KOPT-K1 (cell line): ENCODE measurements at regions not wholly inside any gene's neighbourhood (a gene's known extent, or its start where the extent isn't known, plus 50 kb on each side); places are given as distances from the start of the nearest gene placed in this dataset.
"Not testable (repeated sequence)": the region's sequence is repeated elsewhere in the genome, so short reads cannot be mapped to it uniquely, and the experiment has no call there.

Experiments used
- H3K27ac ChIP-seq: fragments of 200-600 bp; sonication (generic); 2 replicates; pipeline ENCODE4 v1.5.1; 2016; ENCODE audit warnings: antibody characterized with exemption, mild to moderate bottlenecking, low read depth, low read length; ENCODE audit not compliant: poor library complexity, severe bottlenecking
- H3K36me3 ChIP-seq: fragments of 200-600 bp; sonication (generic); 2 replicates; pipeline ENCODE4 v1.5.1; 2017; ENCODE audit warnings: antibody characterized with exemption, mild to moderate bottlenecking, low read length, moderate library complexity; ENCODE audit not compliant: insufficient read depth
- H3K9me3 ChIP-seq: fragments of 200-600 bp; sonication (generic); 2 replicates; pipeline ENCODE4 v1.5.1; 2017; ENCODE audit warnings: antibody characterized with exemption, low read length, mild to moderate bottlenecking; ENCODE audit not compliant: insufficient read depth, poor library complexity, severe bottlenecking

DNA sequence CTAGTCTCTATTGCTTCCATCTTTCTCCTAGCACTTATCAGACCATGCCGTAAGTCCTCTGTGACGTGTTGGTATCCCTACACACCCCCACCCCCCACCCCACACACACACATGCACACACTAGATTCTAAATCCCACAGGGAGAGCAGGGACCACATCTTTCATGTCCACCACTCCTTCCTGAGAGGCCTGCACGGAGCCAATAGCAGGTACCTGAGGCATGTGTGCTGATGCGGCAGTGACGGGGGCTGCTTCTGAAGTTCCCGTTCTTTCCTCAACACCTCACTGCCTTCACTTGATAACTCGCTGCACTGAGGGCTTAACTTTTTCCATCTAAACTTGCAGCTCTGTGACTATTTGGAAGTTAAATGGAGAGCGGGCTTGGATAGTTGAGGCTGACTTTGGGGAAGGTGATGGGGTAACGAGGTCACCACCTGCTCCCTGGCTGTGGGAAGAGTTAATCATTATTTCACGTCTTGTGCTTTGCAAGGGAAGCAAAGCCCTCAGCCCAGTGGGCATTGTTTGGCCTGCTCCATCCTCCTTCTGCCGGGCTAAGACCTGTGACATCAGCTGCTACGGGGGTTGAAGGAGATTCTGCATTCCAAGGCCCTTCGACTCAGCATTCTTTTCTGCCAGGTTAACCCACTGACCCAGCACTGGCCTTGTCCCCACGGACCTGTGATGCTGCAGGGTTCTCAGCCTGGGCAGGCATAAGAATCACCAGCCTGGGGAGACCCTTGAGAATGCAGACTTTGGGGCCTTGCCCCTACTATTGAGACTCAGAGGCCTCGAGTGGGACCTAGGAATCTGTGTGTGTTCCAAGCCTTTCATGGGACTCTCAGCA, 187.8 kb downstream of the ANKRD60 start:
- no peaks in the 10 kb centered on the region for H3K36me3 ChIP-seq
- H3K9me3 ChIP-seq = no peaks in the 10 kb centered on the region
- H3K27ac ChIP-seq = no peak overlapping the region

DNA sequence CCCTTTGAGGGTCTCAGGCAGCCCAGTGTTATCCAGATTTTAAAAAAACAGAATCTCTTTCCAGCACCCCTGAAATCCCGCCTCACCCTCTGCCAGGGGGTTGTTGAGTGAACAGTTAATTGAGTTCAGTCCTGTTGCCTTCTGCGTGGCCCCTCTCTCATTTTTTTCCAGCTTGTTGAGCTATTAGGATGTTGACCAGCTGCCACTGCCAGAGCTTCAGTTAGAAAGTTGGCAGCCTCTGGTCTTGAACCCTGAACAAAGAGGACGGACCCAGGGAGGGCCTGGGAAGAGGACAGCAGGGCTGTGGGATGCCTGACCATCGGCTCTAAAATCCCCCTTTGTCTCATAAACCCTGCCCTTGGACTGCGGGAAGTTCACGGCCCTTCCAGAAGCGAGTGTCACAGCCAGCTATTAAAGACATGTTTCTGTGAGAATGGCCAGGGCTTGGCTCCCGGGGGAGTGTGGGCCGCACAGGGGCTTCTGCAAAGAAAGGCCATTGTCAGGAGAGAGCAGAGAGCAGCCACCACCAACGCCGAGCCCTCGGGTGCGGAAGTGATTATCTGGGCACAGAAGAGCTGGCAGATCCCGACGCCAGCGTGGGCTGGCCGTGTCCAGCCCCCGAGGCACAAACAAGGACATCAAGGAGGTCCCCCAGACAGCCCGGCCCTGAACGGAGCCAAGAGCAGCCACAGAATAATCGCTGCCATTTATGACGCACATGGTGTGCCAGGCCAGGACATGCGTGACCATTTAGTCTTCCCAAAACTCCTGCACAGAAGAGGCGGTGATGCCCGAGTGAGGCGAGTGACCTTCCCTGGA, 189.0 kb downstream of the ANKRD60 start:
- Histone ChIP-seq H3K27ac (no peak overlapping the region), H3K9me3 (no peaks in the 10 kb centered on the region)

DNA sequence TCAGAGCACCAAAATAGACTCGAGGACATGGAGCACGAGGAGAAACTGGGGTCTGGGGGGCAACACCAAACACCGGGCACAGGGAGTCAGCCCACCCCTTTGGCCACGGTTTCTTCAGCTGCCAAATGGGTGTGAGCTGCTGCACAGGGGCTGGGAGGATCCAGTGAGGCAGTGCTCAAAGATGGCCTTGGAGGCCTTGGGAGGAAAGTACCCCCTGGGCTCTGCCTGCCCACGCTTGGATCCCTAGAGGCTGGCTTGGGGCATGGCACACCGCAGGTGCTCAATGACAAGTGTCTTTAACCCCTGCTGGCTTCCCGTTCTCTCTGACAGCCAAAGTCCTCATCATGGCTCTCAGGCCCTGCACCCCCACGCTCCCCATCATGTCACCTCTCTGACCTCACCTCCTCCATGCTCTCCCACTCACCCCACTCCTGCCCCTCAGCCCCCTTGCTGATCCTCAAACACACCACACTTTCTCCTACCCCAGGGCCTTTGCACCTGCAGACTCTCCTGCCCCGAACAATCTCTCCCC, 190.3 kb downstream of the ANKRD60 start:
- H3K9me3 ChIP-seq = no peaks in the 10 kb centered on the region
- H3K27ac ChIP-seq = peak overlapping the region; percentile 22
- no peaks in the 10 kb centered on the region for H3K36me3 ChIP-seq

More for the DNA sequence above, 189.0 kb downstream of the ANKRD60 start:
- no peaks in the 10 kb centered on the region for H3K36me3 ChIP-seq

DNA sequence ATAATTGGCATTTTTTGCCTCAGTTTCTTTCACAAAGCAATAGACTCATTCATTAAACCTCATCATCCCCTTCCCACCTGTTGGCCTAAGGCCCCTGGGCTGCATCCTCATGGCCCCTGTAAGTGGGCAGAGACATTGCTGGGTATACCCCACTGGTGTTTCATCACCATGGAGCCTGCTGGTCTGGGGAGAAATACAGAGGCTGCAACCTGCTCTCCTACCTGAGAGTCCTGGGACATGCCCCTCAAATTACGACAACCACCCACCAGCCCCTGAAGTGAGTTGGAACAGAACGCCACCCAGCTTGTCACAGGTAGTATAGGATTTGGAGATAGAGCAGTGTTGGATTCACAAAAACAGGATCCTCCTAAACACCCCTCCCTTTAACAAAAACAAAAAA, 190.8 kb downstream of the ANKRD60 start:
- Histone ChIP-seq H3K9me3 (no peaks in the 10 kb centered on the region), H3K27ac (peak overlapping the region; percentile 22), H3K36me3 (no peaks in the 10 kb centered on the region)

DNA sequence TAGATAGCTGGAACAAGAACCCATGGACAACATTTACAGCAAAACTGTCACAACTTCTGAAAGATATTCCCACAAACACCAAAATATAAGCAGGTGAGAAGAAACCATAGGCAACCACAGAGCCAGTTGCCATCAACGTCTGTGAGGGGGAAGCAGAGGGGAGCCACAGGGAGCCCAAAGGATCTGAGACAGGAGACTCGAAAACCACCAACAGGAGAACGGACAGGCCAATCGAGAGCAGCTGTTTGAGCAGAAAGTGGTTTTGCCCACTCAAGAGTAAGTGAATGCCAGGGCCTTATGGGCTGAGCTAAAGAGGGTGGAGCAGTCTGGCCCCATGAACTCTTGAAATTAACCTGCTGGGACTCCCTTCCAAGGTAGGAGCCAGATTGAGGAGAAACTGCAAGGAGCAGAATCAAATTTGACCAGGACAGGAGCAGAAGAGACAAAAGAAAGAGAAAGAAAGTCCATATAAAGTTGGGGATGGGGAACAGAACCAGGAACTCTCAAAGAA, 195.4 kb downstream of the ANKRD60 start:
- H3K27ac ChIP-seq = no peak overlapping the region
- H3K9me3 ChIP-seq = no peaks in the 10 kb centered on the region
- H3K36me3 ChIP-seq = no peaks in the 10 kb centered on the region

DNA sequence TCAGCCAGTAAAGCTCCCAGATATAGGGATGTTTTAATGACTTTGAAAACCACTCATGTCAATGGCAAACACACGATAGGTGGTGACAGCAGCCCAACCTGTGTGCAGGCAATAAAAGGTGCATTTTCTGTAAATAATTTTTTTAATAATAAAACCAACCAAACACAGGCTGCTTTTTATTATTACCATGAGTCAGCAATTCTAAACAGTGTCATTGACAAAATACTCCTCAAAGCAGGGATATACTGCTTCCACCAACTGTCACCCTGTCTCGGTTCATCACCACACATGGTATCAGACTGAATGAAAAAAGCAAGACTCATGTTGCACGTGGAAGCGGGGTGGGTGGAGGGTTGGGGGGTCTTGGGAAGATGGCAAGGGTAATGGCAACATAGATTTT, 195.9 kb downstream of the ANKRD60 start:
- Histone ChIP-seq H3K27ac (no peak overlapping the region), H3K36me3 (no peaks in the 10 kb centered on the region), H3K9me3 (no peaks in the 10 kb centered on the region)

DNA sequence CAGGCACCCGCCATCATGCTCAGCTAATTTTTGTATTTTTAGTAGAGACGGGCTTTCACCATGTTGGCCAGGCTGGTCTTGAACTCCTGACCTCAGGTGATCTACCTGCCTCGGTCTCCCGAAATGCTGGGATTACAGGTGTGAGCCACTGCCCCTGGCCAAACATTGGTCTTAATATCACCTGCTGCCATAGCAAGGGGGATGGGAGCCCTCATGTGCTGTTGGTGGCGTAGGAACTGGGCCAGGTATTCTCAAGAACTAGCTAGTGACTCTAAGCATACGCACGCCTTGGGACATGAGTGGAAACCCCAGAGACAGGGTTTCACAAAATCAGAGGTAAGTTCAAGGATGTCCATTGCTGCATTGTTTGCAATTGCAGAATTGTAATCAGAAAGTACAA, 197.1 kb downstream of the ANKRD60 start:
- H3K27ac ChIP-seq, H3K9me3 ChIP-seq, H3K36me3 ChIP-seq: not testable (repeated sequence)

DNA sequence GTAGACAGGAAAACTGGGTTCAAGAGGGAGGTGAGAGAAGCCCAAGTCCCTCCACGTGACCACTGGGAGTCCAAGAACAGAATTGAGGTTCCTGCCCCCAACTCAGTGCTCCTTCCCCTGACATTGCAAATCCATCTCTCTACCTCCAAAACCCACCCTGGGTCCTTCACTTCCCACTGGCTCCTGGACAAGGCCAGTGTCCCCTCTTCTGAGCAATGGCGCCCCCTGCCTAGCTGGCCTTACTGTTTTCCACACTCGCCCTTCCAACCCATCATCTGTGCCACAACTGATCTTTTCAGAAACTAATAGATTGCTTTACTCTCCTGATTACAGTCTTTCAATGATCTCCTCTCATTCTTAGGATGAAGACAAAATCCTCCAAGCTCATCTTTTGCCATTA, 200.3 kb downstream of the ANKRD60 start:
- Histone ChIP-seq H3K9me3 (no peaks in the 10 kb centered on the region), H3K27ac (no peak overlapping the region), H3K36me3 (no peaks in the 10 kb centered on the region)

DNA sequence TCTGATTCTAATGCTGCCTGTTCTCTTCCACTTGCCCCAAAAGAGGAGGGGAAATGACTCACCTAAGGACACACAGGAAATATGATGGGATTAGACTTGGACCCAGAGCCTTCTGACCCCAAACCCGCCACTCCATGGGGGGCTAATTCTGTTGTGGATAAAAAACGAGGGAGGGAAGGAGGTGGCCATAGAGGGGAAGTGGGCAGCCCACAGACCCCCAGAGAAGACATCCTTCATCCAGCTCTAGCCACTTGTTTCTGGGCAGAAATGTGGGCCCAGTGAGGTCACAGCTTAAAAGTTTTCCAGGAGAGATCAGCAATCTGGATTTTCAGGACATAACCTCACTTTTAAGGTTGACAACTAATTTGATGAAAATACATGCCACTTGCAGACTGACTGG, 202.1 kb downstream of the ANKRD60 start:
- Histone ChIP-seq H3K36me3 (no peaks in the 10 kb centered on the region), H3K27ac (no peak overlapping the region)

DNA sequence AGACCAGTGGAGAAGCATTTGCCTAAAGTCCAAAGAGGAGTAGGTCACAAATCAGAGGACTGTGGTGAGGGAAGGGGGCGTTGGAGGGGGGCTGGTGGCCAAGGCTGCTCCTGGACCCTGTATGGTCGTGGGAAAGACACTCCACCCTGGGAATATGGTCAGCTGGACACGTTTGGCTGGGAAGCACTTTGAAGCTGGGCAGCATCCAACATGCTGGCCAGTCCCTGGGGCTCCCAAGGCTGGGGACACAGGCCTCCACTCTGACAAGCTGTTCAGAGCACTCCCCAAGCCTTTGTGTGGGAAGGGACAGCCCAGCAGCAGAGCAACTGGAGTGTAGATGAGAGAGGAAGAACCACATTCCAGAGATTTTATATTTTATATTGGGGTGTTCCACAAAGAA, 203.2 kb downstream of the ANKRD60 start:
- Histone ChIP-seq H3K9me3 (no peaks in the 10 kb centered on the region), H3K27ac (no peak overlapping the region), H3K36me3 (no peaks in the 10 kb centered on the region)

More for the DNA sequence above, 202.1 kb downstream of the ANKRD60 start:
- H3K9me3 ChIP-seq = no peaks in the 10 kb centered on the region

DNA sequence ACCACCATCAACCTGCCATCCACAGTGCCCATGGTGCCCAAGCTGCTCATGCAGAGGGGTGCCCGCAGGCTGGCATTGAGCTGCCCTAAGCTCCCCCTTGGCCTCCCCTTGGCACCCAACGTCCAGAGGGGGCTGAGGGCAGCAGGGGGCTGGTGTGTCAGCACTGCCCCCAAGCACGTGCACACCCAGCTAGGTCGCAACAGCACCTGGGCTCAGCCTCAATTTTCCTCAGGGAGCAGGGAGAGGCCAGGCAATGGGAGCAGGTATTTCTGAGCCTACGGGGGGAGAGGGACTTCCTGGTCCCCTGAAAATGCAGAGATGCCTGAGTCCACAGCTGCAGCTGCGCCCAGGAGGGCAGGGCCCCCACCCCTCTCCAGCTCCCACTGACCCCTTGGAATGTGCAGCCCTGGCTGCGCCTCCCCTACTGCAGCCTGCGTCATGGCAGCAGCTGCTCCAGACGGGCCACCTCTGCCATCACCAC, 204.2 kb downstream of the ANKRD60 start:
- Histone ChIP-seq H3K9me3 (no peaks in the 10 kb centered on the region), H3K36me3 (no peaks in the 10 kb centered on the region), H3K27ac (no peak overlapping the region)

DNA sequence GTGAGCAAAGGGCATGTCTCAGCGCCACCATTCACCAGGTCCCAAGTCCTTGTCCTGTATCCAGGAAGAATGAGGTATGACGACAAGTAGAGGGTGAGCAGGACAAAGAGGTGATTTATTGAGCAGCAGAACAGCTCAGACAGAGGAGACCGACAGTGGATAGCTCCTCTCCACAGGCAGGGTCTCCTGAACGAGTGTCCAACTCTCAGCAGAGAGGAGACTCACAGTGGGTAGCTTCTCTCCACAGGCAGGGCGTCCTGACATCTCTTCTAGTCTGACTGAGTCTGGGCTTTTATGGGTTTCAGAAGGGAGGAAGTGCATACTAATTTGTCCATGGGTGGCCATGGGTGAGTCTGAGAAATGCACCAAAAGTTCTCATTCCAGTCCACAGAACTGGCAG, 204.7 kb downstream of the ANKRD60 start:
- no peak overlapping the region for H3K27ac ChIP-seq
- H3K9me3 ChIP-seq = no peaks in the 10 kb centered on the region
- no peaks in the 10 kb centered on the region for H3K36me3 ChIP-seq

DNA sequence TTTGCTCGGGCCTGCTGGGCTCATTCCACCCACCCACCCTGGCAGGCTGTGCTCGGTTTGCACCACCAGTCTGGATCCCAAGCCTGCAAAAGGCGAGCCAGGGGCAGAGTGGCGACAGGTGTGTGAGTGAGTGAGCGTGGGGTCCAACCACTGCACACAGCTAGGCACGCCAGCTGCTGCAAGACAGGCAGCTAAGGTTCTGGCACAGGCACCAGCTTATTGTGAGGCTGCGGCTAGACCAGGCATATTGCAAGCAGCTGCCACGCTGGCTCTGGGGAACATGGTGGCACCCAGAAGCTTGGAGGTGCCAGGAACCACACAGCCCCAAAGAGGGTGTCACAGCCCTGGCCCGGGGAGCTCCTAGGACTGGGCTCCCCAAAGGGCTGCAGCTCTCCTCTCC, 205.1 kb downstream of the ANKRD60 start:
- Histone ChIP-seq H3K27ac (no peak overlapping the region), H3K36me3 (no peaks in the 10 kb centered on the region), H3K9me3 (no peaks in the 10 kb centered on the region)

DNA sequence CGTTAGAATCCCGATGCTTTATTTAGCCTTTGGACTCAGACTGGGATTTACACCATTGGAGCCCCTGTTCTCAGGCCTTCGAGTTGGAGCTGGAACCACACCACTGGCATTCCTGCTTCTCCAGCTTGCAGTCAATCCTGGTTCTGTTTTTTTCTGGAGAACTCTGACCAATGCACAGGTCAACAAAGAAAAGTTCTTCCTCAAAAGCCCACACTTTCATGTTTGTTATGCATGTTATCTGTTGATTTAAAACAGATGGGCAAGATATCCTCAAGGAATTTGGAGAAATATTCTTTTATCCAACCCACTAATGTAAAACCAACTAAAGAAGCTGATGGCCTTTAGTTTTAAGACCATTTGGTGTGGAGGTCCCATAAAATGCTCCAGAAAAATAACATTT, 205.7 kb downstream of the ANKRD60 start:
- H3K36me3 ChIP-seq = no peaks in the 10 kb centered on the region
- no peak overlapping the region for H3K27ac ChIP-seq
- no peaks in the 10 kb centered on the region for H3K9me3 ChIP-seq

DNA sequence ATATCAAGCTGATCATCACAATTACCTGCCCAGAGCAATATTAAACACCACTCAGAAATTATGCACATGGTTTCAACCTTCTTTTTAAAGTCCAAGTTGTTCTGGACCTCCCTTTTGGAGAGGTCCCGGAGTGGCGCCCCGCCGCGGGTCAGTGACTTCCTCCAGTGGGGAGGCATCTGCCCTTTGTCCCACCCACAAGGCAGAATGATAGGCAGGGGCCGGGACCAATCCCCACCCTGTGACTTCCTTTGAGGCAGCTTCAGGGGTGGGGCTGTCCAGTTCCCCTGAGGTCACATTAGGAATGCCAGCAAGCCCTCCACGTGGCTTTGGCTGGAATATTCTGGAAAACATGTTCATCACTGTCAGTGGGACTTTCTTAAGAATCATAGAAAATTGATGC, 207.0 kb downstream of the ANKRD60 start:
- no peak overlapping the region for H3K27ac ChIP-seq
- H3K36me3 ChIP-seq = no peaks in the 10 kb centered on the region
- H3K9me3 ChIP-seq = no peaks in the 10 kb centered on the region
